SKM-1 treated with dmso at 0.1 percent for 144 hours (cell line): ENCODE measurements at regions not wholly inside any gene's neighbourhood (a gene's known extent, or its start where the extent isn't known, plus 50 kb on each side); places are given as distances from the start of the nearest gene placed in this dataset.

ENCODE experiments used
- DNase-seq: peaks from one replicate; lab custom pipeline; 2025; ENCODE audit not compliant: unreplicated experiment; lab: John Stamatoyannopoulos, UW

DNA sequence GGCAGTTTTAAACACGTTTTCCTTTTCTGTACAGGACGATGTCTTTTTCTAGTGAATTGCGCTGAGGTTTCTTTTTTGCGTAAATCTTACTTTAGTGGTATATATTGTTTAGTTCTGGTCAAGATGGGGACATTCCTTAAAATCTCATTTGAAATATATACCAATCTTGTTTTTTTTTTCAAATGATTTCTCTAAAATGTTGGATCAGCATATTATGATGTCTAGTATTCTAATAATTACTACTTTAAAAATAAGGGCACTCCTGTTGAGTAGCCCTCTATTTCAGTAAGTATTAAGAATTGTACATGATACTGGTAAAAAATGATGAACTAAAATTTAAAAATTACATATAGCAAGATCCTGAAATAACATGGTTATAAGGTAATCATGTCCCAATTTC is 224.1 kb upstream of the ARHGAP24 start:
- DNase-seq = no peak

DNA sequence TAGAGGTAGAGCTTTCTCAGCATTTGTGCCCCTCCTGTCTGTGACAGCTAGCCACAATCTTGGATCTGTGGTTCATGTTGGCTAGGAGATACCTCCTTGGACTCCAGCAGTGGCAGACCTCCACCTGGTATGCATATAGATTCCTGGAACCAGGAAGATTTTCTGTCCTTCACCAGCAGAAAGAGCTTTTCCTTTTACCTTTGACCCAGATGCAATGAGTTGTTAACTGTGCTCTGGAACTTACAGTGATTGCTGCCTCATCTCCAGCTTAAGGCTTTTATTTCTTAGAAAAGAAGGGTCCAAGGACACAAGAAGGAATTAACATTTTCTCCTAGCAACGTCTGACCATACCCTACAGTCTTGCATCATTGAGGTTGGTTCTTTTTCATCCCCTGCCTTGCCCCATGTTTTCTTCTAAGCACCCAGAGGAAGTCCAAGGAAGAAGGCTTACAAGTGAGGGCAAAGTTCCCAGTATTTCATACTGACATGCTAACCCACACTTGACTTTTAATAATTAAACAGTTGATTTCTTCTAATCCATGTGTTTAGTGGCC is 217.1 kb upstream of the ARHGAP24 start:
- DNase-seq = no peak

DNA sequence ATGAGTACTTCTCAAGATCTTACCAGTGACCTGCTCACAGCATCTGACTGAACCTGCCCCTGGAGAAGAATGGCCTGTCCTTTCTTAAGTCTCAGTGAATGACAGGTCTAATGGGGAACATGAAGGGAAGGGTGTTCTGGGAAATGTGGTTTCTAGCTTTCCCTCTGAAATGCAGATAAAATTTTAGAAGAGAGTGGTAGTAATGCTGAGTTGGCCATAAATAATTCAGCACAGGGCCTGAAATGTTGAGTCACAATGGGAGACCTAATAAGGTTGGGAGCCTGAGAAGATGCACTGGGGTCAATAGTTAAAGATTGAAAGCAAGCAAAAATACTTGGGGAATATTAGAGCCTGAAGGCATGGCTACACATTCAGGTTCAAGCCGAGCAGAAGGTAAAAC is 214.9 kb upstream of the ARHGAP24 start:
- no peak for DNase-seq

DNA sequence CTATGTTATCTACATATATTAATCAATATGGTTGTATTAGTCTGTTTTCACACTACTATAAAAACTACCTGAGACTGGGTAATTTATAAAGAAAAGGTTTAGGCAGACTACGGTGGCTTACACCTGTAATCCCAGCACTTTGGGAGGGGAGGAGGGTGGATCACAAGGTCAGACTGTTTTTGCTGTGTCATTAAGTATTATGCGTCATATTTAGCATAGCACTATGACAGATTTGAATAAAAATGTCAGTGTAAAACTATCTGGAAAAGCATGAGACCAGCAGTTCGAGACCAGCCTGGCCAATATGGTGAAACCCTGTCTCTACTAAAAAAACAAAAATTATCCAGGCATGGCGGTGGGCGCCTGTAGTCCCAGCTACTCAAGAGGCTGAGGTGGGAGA is 209.7 kb upstream of the ARHGAP24 start:
- DNase-seq = no peak

DNA sequence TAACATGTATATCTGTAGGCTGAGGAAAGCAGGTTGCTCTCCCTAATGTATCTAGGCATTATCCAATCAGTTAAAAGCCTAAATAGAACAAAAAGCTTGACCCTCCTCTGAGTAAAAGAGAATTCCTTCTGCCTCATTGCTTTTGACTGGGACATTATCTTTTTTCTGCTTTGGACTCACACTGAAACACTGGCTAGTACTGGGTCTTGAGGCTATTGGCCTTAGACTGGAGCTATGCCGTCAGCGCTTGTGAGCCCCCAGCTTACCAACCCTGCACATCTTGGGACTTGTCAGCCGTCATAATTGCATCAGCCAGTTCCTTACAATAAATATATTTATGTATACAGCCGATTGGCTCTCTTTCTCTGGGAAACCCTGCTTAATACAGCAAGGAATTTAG is 206.8 kb upstream of the ARHGAP24 start:
- no peak for DNase-seq

DNA sequence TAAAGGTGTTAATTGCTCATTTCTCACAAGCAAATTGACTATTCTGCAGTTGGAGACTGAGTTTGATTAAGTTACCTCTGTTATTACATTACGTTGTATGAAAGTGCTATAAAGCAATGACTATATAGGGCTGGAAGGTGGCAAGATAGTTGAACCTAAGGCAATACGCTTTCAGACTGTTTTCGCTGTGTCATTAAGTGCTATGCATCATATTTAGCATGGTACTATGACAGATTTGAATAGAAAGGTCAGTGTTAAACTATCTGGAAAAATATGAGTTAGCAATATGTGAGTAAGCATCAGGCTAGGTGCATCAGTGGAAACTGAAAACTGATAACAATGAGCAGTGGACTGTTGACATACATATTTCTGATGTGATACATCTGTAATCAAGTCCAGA is 206.0 kb upstream of the ARHGAP24 start:
- DNase-seq = no peak

DNA sequence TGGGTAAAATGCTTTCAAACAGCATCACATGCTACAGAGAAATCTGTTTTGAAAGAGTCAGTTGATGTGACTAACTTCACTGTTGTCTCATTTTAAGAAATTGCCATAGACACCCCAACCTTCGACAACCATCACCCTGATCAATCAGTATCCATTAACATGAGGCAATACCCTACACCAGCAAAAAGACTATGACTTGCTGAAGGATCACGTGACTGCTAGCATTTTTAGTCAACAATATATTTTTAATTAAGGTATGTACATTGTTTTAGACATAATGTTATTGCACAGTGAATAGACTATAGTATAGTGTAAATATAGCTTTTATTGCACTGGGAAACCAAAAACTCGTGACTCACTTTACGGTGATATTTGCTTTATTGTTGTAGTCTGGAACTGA is 200.0 kb upstream of the ARHGAP24 start:
- no peak for DNase-seq

DNA sequence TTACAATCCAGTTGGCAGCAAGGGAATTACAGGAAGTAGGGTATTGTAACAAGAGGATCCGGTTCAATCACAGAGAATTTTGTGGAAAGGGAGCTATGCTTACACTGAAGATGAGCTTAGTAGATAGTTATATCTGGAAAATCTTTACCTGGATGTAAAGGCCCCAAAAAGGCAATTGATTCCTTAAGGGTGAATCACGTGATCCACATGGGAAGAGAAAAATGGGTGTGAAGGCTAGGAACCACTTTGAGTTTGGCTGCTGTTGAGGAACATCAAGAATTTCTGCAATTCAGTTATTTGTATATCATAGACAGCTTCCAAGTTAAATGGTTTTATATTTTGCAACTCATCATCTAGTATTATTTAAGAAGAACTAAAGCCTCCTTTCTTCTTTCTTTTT is 194.0 kb upstream of the ARHGAP24 start:
- DNase-seq = no peak

DNA sequence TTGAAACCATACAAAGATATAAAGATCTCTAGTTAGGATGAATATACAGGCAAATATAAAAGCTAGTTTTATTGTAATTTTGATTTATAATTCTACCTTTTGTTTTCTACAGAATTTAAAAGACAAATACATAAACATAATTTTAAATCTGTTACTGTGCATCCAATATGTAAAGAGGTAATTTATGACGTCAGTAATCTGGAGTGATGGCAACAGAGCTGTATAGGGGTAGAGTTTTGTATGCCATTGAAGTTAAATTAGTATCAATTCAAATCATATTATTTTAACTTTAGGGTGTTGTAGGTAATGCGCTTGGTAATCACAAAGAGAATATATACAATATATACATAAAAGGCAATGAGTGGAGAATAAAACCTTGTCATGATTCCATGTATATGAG is 183.7 kb upstream of the ARHGAP24 start:
- no peak for DNase-seq

DNA sequence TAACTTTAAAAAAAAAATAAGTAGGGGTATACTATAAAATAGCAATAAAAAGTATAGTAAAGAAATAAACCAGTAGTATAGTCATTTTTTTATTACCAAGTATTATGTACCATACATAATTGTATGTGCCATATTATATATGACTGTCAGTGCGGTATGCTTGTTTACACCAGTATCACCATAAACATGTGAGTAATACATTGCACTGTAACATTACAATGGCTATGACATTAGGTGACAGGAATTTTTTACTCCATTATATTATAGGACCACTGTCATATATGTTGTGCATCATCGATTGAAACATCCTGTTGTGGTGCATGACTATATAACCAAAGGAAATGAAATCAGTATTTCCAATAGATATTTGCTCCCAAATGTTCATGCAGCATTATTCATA is 176.9 kb upstream of the ARHGAP24 start:
- DNase-seq = no peak

DNA sequence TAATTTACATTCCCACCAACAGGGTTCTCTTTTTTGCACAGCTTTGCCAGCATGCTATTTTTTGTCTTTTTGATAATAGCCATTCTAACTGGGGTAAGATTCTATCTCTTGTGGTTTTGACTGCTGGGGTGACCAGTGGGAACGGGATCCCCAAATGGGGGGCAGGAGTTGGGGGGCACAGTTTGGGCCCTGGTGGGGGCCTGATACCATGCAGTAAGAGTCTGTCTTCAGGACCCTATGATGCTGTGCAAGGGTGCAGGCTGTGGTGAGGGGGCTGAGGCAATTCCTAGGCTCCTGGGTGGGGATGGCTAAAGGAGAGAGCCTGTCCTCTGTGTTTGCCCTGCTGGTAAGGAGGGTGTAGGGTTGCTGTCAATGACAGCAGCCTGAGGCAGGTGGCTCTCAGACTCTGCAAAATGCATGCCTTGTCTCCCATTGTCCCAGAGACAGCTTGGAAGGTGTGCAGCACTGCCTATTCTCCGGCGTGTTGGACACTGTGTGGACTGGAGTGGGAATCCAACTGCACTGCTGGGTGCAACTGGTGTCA is 172.7 kb upstream of the ARHGAP24 start:
- DNase-seq = no peak

DNA sequence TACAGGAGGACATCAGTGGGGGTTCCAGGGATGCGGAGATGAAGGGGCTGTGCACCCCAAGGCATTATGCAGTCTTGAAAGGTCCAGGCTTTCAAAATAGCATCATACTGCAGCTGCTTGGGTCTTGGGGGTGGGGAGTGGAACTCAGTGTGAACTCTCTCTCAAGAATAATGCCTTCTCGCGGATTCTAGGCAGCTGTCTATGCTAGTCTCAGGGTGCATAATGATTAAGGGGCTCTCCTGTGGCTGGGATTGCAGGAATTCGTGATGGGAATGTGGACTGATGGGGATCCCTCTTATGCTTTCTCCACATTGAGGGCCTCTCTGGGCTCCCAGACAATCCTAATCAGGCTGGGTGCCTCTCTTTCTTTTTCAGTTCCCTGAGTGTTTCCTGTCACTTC is 172.2 kb upstream of the ARHGAP24 start:
- no peak for DNase-seq

DNA sequence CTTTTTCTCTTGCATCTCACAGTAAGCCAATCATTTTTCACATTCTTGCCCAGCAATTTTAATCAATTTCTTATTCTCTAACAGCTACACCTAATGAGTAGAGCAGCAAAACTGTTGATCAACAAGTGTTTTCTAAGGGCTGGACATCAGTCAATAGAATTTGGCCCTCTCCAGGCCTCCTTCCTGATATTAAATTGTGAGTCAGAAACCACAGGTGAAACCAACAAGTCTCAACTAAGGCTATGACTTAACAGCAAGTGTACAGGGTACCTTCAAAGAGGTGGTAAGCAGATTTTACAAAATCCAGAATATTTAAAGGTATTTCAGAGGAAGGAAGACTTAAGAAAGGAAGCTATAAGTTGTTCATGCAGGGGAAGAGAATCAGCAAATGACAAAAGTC is 156.5 kb upstream of the ARHGAP24 start:
- DNase-seq = no peak

DNA sequence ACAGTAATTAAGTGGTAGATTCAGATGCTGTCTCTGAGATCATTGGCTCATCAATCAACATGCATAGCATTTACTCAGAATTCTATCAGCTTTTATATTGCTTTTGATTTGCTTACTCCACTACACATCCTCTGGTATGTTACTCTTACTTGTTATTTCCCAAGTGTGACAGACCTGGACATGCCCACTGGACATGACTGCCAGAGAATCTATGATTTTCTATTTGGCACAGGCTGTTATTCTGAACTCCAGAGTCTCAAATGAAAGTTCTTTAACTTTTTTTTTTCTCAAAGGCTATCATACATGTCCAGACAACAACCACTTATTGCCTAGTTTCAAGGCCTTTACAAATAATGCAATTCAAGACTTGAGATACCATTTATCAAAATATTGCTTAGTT is 116.1 kb upstream of the ARHGAP24 start:
- no peak for DNase-seq

DNA sequence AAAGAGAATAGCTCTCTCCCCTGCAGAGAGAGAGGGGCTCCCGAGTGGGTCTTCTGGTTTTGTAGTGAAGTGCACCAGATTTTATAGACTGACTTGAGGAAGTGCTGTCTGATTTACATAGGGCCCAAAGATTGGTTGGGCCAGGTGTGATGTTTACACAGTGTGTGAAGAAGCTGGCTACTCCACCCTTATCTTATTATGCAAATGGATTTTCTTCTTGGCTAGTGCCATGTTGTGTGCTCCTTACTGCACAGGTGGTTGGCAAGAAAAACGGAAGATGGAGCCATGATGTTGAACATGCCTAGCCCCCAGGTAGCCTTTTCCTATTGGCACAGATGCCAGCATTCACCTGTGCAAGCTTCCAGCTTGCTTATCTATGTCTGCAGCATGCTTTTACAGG is 112.4 kb upstream of the ARHGAP24 start:
- DNase-seq = no peak

DNA sequence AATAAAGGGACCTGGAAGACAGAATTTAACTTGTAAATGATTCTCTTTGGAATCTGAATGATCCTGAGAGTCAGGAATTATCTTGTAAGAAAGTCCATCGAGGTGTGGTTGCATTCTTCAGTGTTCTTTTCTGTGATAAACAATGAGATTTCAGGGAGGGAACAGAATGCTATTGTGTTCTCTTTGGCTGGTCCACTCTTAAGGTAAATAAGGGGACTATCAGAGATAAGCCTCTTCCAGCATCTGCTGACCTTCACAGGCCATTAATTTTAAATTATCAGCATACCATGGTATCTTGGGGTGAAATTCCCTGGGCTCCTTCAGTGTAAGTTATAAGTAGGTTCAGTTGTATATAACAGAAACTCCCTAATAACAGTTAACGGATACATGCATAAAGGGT is 107.1 kb upstream of the ARHGAP24 start:
- no peak for DNase-seq

DNA sequence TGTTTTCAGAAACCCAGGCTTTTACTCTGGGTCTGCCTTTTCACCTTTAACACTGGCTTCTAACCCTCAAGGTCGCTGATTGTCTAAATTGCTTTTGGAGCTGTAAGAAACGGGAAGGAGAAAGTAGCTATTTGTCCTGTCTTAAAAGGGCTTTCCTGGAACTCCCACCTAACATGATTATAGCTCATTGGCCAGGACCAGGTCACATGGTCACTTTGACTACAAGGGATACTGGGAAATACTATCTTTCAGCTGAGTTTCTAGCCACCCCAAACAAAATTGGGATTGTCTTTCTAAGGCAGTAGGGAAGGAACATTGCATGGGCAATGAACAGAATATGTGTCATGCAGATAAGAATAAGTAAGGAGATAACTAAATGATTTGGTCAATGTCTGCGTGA is 106.7 kb upstream of the ARHGAP24 start:
- DNase-seq = no peak

DNA sequence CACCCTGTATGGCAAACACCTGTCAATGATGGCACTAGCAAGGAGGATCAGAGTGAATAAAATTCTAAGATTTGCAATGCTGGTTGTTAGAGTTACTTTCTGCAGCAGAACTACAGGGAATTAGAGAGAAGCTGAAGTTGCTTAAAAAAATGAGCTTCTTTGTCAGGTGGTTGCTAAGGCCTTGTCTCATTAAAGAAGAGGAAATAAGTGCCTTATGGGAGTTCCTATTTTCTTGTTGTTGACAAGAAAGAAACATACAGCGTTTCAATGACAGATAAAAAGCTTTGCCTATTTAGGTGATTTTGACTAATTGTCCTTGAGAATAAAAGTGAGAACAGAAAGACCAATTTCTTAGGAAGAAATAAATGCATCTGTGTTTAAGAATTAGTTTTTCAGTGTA is 106.0 kb upstream of the ARHGAP24 start:
- DNase-seq = no peak

DNA sequence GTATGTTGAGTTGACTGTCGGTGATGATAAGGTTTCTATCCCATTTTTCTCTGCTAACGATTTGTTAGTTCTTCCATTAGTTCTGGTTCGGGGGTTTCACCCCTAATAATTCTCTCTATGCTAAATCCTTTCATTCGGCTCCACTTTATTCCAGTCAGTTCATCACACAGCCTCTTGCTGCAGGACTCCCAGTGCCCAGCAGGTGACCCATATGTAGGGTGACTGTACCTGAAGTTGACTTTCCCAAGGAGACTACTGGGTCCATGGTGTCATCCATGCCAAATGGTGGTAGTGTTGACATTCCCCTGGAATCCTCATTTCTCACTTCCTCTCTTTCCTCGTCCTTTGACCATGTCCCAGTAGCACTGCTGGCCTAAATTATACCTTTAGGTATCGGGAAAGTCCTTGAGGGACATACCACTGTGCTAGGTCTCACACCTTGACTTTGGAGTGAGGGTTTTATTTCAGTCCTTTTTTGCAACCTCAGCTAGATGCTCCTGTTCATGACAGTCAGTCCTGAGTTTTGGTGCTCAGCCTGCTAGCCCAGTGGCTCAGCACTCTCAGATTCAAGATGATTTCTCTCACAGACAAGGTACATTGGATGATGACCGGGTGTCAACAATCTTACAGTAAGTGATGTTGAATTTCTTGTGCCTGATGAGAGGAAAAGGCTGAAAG is 105.1 kb upstream of the ARHGAP24 start:
- DNase-seq = no peak

DNA sequence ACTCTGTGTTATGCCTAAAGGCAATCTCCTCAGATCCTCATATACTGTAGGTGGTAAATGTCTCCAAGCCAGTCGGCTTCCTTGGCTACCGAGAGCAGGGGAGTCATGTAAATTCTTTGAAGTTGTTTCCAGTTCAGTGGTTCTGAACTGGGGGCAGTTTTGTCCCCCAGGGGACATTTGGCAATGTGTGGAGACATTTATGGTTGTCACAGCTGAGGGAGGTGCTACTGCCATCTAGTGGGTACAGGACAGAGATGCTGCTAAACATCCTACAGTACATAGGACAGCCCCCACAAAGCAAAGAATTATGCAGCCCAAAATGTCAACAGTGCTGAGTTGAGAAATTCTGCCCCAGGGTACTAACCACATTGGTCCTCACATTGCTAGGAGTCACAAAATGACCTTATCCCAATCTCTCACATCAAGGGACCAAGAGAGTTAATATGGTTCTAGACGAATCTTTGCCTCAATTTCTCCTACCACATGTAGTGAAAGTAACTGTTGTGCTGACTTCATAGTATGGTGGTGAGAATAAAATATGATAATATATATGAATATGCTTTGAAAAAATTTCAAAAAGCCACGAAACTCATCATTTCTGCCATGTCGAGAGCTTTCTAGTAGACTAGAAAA is 104.4 kb upstream of the ARHGAP24 start:
- peak; percentile 17 for DNase-seq

DNA sequence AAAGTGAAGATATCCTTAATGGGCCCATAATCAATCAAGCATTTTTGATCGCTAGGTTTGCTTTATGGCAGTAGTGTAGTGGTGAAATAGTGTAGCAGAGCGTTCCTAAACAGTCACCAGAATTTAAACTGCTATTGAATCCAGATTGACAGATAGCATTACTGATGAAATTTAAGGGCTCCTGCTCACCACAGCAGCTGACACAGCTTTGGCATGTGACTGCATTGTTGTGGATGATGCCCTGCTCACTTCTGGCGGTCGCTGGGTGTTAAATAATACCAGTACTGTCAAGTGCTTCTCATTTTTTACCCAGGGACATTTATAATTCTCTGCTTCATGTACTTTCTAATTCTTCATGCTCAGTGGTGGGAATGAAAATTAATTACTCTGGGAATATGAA is 102.0 kb upstream of the ARHGAP24 start:
- DNase-seq = no peak

DNA sequence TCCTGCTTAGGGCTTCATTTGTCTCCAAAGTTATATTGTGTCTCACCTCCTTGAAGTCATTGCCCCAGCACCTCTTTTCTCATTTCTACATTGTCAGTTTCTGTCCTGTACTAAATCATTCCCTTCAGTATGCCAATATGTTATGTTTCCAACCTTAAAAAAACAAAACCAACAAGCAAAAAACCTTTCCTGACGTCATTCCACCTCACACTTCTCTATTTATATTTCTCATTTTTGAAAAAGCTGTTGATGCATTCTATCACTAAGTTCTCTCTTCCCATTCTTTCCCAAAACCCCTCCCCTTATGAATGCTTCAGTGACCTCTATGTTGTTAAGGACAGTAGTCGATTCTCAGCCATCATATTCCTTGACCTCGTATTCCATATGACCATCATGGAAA is 98.7 kb upstream of the ARHGAP24 start:
- no peak for DNase-seq

DNA sequence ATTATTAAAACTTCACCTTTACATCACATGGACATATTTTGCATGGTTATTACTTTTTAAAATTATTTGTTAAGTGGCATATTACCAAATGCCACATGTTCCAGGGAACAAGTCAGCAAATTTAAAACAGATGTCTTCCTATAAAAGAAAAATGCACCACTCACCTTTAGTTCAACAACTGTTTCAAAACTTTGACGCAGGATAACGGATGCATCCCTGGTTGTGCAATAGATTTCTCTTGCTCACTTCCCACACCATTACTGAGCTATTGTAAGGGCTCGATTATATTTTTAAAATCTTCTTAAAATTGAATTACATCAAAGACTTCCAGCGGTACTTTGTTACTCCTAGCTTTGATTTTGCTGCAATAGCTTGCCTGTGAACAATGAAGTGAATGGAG is 93.0 kb upstream of the ARHGAP24 start:
- no peak for DNase-seq
